GM23338 (cell line): ENCODE measurements at regions not wholly inside any gene's neighbourhood (a gene's known extent, or its start where the extent isn't known, plus 50 kb on each side); places are given as distances from the start of the nearest gene placed in this dataset.

Source experiments
- ATAC-seq: fragments of 200-7000 bp; cut with Tn5 transposase; 3 replicates; pipeline ENCODE4 v1.9.1; 2020
- DNase-seq: peaks from one replicate; pipeline ENCODE4 v3.0.0-alpha.2; 2015; ENCODE audit warnings: low spot score
- H2AFZ ChIP-seq: fragments of 200-600 bp; sonication (generic); 2 replicates; pipeline ENCODE4 v1.8.0; 2016; ENCODE audit warnings: antibody characterized with exemption, mild to moderate bottlenecking, moderate library complexity
- H3F3A ChIP-seq: fragments of 200-600 bp; sonication (generic); replicated peaks from 2 replicates; pipeline ENCODE4 v1.8.0; 2017; ENCODE audit warnings: antibody characterized with exemption, mixed run types, low read depth
- H3K27ac ChIP-seq: fragments of 200-600 bp; sonication (generic); 2 replicates; pipeline ENCODE4 v1.6.1; 2016; ENCODE audit warnings: low read depth
- H3K27me3 ChIP-seq: fragments of 200-600 bp; sonication (generic); 2 replicates; pipeline ENCODE4 v1.8.0; 2016; ENCODE audit warnings: mild to moderate bottlenecking, mixed run types, moderate library complexity; ENCODE audit not compliant: insufficient read depth
- H3K36me3 ChIP-seq: fragments of 200-600 bp; sonication (generic); 2 replicates; pipeline ENCODE4 v1.8.0; 2016; ENCODE audit warnings: mild to moderate bottlenecking; ENCODE audit not compliant: insufficient read depth
- H3K4me1 ChIP-seq: fragments of 200-600 bp; sonication (generic); 2 replicates; pipeline ENCODE4 v1.8.0; 2016; ENCODE audit warnings: mild to moderate bottlenecking, moderate library complexity; ENCODE audit not compliant: insufficient read depth
- H3K4me2 ChIP-seq: fragments of 200-600 bp; sonication (generic); 2 replicates; pipeline ENCODE4 v1.7.1; 2017; ENCODE audit warnings: mixed run types
- H3K4me3 ChIP-seq: fragments of 200-600 bp; sonication (generic); 2 replicates; pipeline ENCODE4 v1.6.1; 2016; ENCODE audit warnings: mixed run types
- H3K79me2 ChIP-seq: fragments of 200-600 bp; sonication (generic); replicated peaks from 2 replicates; pipeline ENCODE4 v1.8.0; 2017; ENCODE audit warnings: mild to moderate bottlenecking; ENCODE audit not compliant: insufficient read depth
- H3K9me2 ChIP-seq: fragments of 200-600 bp; sonication (generic); 2 replicates; pipeline ENCODE4 v1.8.0; 2017; ENCODE audit not compliant: insufficient read depth
- H4K20me1 ChIP-seq: fragments of 200-600 bp; sonication (generic); replicated peaks from 2 replicates; pipeline ENCODE4 v1.8.0; 2017; ENCODE audit warnings: mild to moderate bottlenecking; ENCODE audit not compliant: insufficient read depth
- H3K27ac Mint-ChIP-seq: 2 replicates; pipeline ENCODE4 v1.8.0; 2020; ENCODE audit warnings: inconsistent platforms, mild to moderate bottlenecking, moderate library complexity, mixed read lengths
- H3K27me3 Mint-ChIP-seq: 3 replicates; pipeline ENCODE4 v1.8.0; 2022; ENCODE audit warnings: low read depth, mild to moderate bottlenecking, moderate library complexity, mixed read lengths, inconsistent platforms; ENCODE audit not compliant: insufficient read depth, poor library complexity
- H3K36me3 Mint-ChIP-seq: 3 replicates; pipeline ENCODE4 v1.8.0; 2021; ENCODE audit warnings: low read depth, mild to moderate bottlenecking, inconsistent platforms, moderate library complexity, mixed read lengths
- H3K4me1 Mint-ChIP-seq: 3 replicates; pipeline ENCODE4 v1.8.0; 2020; ENCODE audit warnings: mild to moderate bottlenecking, inconsistent platforms, mixed read lengths
- H3K4me3 Mint-ChIP-seq: 3 replicates; pipeline ENCODE4 v1.8.0; 2021; ENCODE audit warnings: moderate library complexity, mild to moderate bottlenecking, inconsistent platforms, mixed read lengths
- H3K9me3 Mint-ChIP-seq: 3 replicates; pipeline ENCODE4 v1.8.0; 2020; ENCODE audit warnings: moderate library complexity, mild to moderate bottlenecking, inconsistent platforms, mixed read lengths
- CTCF ChIP-seq, 2 experiments: fragments of 200-600 bp in 1 of 2; sonication (generic) in 1 of 2; conservative IDR thresholded peaks; 2 replicates each; pipeline versions ENCODE4 v1.5.1 to v1.6.1; 2016 to 2017; ENCODE audit warnings: antibody characterized with exemption in 2 of 2, low read depth in 2 of 2, mild to moderate bottlenecking in 2 of 2, moderate library complexity in 1 of 2
- ETS1 ChIP-seq: IDR thresholded peaks from 2 replicates; pipeline ENCODE4 v1.6.1; 2016; ENCODE audit warnings: antibody characterized with exemption
- EZH2 ChIP-seq: fragments of 200-600 bp; sonication (generic); IDR thresholded peaks from one replicate; pipeline ENCODE4 v1.8.0; 2017; ENCODE audit warnings: antibody characterized with exemption, mild to moderate bottlenecking, low read depth; ENCODE audit not compliant: unreplicated experiment
- EZH2phosphoT487 ChIP-seq: fragments of 200-600 bp; sonication (generic); IDR thresholded peaks from one replicate; pipeline ENCODE4 v1.8.1; 2018; ENCODE audit warnings: antibody characterized with exemption; ENCODE audit not compliant: unreplicated experiment
- JUNB ChIP-seq: IDR thresholded peaks from one replicate; pipeline ENCODE4 v1.6.1; 2016; ENCODE audit warnings: antibody characterized with exemption; ENCODE audit not compliant: unreplicated experiment
- NANOG ChIP-seq: IDR thresholded peaks from 2 replicates; pipeline ENCODE4 v1.6.1; 2016; ENCODE audit warnings: antibody characterized with exemption, borderline replicate concordance
- POLR2AphosphoS5 ChIP-seq: IDR thresholded peaks from 2 replicates; pipeline ENCODE4 v1.6.1; 2016; ENCODE audit warnings: antibody characterized with exemption, low read depth
- STAT1 ChIP-seq: IDR thresholded peaks from one replicate; pipeline ENCODE4 v1.6.1; 2016; ENCODE audit warnings: antibody characterized with exemption; ENCODE audit not compliant: unreplicated experiment
- ZNF114 ChIP-seq: fragments of 250-450 bp; sonication (Bioruptor Pico); IDR thresholded peaks from 2 replicates; pipeline ENCODE4 v1.5.0; 2020; ENCODE audit warnings: mild to moderate bottlenecking, moderate library complexity
- ZNF331 ChIP-seq: fragments of 250-450 bp; sonication (Bioruptor Pico); IDR thresholded peaks from 2 replicates; pipeline ENCODE4 v1.5.0; 2020; ENCODE audit warnings: low read depth, mild to moderate bottlenecking, moderate library complexity
- ZNF462 ChIP-seq: fragments of 250-450 bp; sonication (Bioruptor Pico); IDR thresholded peaks from 2 replicates; pipeline ENCODE4 v1.5.0; 2020; ENCODE audit warnings: mild to moderate bottlenecking, moderate library complexity

- Mint-ChIP-seq H3K4me3 (no peak overlapping the region), H3K27me3 (peaks cover 4% of the 10 kb centered on the region), H3K4me1 (peaks cover 14% of the 10 kb centered on the region), H3K27ac (no peak overlapping the region), H3K36me3 (no peaks in the 10 kb centered on the region), H3K9me3 (no peaks in the 10 kb centered on the region)
- no peak for DNase-seq
- Histone ChIP-seq H3K4me1 (peaks cover 12% of the 10 kb centered on the region; the same call in 1 of the 2 replicates), H3K27ac (no peak overlapping the region), H3K36me3 (no peaks in the 10 kb centered on the region), H2AFZ (no peak overlapping the region), H3K4me3 (no peak overlapping the region), H3K4me2 (no peak overlapping the region), H3K9me2 (peaks cover 8% of the 10 kb centered on the region), H3K79me2 (no peaks in the 10 kb centered on the region), H3K27me3 (no peaks in the 10 kb centered on the region), H3F3A (no peaks in the 10 kb centered on the region), H4K20me1 (no peaks in the 10 kb centered on the region)
- no peak for ATAC-seq
- TF ChIP-seq POLR2AphosphoS5 (no peak), ETS1 (no peak), JUNB (no peak), EZH2phosphoT487 (no peak), CTCF (conservative IDR thresholded peaks at IDR 0.05; ENCODE audit: low read depth in 2 of 2) (no peak), NANOG (no peak)
Observed at GRCh38 chr11:122430490-122430889, 225.0 kb upstream of the UBASH3B start.

- no peaks in the 10 kb centered on the region for H3K27me3 ChIP-seq
- H3K4me2 ChIP-seq, result no peak overlapping the region
- no peak overlapping the region for H2AFZ ChIP-seq
- Mint-ChIP-seq H3K4me3 (no peak overlapping the region), H3K27ac (no peak overlapping the region), H3K36me3 (no peaks in the 10 kb centered on the region), H3K27me3 (no peaks in the 10 kb centered on the region), H3K9me3 (no peaks in the 10 kb centered on the region), H3K4me1 (peaks cover 19% of the 10 kb centered on the region)
- DNase-seq (no peak), ATAC-seq (no peak)
- H3K36me3 ChIP-seq, result no peaks in the 10 kb centered on the region
- no peaks in the 10 kb centered on the region for H4K20me1 ChIP-seq
- H3K27ac ChIP-seq, result no peak overlapping the region
- H3F3A ChIP-seq, result no peaks in the 10 kb centered on the region
- no peaks in the 10 kb centered on the region for H3K79me2 ChIP-seq
- H3K4me1 ChIP-seq, result peaks cover 9% of the 10 kb centered on the region; the same call in 1 of the 2 replicates
- peaks cover 2% of the 10 kb centered on the region for H3K9me2 ChIP-seq
- no peak overlapping the region for H3K4me3 ChIP-seq
- TF ChIP-seq ETS1 (no peak), JUNB (no peak), ZNF331 (CRISPR knock-in tag) (no peak), ZNF462 (no peak), EZH2phosphoT487 (no peak), ZNF114 (CRISPR knock-in tag) (no peak), STAT1 (no peak), EZH2 (no peak)
Observed at GRCh38 chr11:122426073-122426472, 229.4 kb upstream of the UBASH3B start.
